Cardiac fibroblast (primary cell): ENCODE measurements at regions not wholly inside any gene's neighbourhood (a gene's known extent, or its start where the extent isn't known, plus 50 kb on each side); places are given as distances from the start of the nearest gene placed in this dataset.
"Not testable (repeated sequence)": the region's sequence is repeated elsewhere in the genome, so short reads cannot be mapped to it uniquely, and the experiment has no call there.

Experiments used
- DNase-seq, 2 donors: peaks; one replicate each; pipeline versions ENCODE4 v3.0.0 to v3.0.0-alpha.2; 2010; ENCODE audit warnings: low read depth in 2 of 2
- H3K4me3 ChIP-seq, 2 donors: replicated peaks in 1 of 2; 1 replicate in 1 of 2; 2 replicates in 1 of 2; pipeline ENCODE4 v1.5.1; 2011; ENCODE audit warnings: low read depth in 2 of 2, low read length in 2 of 2, mild to moderate bottlenecking in 2 of 2, moderate library complexity in 1 of 2
- TF ChIP-seq, protein P1 (sequence below): IDR thresholded peaks from one replicate; pipeline ENCODE4 v1.5.1; 2011; ENCODE audit warnings: low read depth, mild to moderate bottlenecking, low read length, inconsistent platforms

DNA sequence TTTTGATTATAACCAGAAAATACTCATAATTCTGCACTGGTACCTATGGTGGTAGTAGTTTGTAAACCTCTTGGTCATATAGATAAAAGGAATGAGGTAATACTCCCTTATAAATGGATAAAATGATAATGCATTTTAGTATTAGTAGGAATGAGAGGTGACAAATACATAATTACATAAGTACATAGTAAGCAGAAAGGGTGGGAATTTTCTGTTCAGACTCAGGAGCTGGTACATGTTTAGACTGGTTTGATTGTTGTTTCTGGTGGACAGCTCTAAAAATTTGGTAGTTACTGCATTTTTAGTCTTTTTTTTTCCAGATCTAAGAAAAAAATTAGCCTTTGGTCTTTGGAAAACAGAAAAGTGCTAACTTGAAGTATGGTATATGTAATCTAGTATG, 70.4 kb upstream of the AGA start:
- TF ChIP-seq, protein P1, sequence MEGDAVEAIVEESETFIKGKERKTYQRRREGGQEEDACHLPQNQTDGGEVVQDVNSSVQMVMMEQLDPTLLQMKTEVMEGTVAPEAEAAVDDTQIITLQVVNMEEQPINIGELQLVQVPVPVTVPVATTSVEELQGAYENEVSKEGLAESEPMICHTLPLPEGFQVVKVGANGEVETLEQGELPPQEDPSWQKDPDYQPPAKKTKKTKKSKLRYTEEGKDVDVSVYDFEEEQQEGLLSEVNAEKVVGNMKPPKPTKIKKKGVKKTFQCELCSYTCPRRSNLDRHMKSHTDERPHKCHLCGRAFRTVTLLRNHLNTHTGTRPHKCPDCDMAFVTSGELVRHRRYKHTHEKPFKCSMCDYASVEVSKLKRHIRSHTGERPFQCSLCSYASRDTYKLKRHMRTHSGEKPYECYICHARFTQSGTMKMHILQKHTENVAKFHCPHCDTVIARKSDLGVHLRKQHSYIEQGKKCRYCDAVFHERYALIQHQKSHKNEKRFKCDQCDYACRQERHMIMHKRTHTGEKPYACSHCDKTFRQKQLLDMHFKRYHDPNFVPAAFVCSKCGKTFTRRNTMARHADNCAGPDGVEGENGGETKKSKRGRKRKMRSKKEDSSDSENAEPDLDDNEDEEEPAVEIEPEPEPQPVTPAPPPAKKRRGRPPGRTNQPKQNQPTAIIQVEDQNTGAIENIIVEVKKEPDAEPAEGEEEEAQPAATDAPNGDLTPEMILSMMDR = no peak
- H3K4me3 ChIP-seq = no peak overlapping the region
- DNase-seq = no peak

DNA sequence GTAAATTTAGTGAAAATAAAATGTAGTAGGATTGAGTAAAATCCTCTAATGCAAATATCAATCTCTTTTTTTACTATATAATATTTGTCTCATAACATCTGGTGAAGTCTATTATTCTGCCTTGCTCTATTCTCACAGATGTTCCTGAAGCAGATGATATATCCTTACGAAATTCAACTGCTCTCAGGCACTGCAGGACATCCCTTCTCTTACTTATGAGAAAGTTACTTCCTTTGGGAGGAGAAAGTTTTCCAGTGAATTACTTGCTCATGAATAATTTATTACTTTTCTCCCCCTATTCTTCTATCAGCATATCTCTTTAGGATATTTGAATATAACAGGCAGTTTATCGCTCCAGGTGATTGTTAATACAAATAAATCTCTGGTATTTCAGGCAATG, 75.6 kb upstream of the AGA start:
- no peak overlapping the region for H3K4me3 ChIP-seq
- DNase-seq = no peak
- TF ChIP-seq, protein P1 = no peak

DNA sequence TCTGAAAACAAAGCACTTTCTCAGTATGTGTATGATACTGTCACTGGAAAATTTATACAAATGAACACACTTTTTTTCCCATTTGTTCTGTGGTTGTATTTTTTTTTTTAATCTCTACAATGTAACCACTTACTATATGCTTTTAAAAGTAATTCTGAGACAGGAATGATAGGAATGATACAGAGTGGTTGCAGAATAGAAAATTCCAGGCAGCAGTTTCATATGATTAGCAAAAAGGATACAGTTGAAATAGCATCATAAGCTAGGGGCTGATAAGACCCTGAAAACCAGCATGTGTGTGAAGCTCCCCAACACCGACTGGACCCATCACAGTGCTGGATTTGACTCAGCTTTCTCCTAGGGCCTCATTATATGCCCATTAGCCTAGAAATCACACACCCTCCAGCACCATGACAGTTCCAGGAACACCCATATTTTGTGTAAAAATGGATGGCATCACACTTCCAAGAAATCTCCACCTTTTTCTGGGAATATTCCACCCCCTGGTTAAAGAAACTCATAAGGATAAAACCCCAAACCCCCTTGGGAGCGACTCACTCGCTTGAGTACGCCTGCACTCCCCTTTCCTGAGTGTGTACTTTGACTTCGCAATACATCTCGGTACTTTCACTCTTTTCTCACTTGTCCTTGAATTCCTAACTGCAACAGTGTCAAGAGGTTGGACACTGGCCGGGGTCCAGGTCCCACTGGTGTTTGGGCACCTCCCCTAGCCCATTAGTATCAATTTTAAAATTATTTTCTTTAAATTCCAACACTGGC, 77.4 kb upstream of the AGA start:
- peak; percentile 6 to 40 for DNase-seq
- H3K4me3 ChIP-seq = no peak overlapping the region
- TF ChIP-seq, protein P1 = no peak

DNA sequence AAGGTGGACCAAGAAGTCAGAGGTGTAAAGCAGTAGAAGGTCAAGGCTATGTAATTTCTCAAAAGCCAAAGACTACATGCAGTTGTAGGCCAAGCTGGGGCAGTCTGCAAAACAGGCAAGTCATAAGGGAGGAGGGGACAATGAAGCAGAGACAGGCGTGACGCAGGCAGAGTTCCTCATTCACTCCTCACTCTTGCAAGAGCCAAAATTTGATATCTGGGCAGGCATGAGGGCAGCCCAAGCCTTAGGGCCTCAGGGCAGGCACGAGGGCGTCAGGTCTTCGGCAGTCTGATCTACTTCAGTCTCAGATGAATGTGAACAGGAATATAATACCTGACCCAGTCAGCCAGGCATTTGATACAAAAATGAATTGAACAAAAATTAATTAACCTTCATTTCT, 86.4 kb upstream of the AGA start:
- DNase-seq = no peak
- no peak overlapping the region for H3K4me3 ChIP-seq
- TF ChIP-seq, protein P1 = no peak

DNA sequence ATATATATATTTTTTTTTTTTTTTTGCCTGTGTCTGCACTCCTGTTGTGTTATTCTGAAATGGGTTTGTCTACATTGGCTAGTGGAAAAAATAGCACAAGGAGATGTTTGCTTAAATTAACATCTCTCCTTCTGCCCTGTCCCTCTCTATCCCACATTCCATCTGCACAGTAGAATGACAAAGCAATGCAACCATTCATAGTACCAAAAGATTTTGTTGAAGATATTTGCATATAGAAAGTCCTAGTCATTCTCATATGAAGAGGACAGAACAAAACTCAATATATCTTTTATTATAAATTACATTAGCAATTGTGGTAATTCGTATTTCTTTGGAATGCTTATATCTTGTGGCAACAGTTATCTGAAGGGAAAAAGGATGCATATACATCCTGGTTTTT, 88.3 kb upstream of the AGA start:
- TF ChIP-seq, protein P1 = no peak
- no peak for DNase-seq
- no peak overlapping the region for H3K4me3 ChIP-seq

DNA sequence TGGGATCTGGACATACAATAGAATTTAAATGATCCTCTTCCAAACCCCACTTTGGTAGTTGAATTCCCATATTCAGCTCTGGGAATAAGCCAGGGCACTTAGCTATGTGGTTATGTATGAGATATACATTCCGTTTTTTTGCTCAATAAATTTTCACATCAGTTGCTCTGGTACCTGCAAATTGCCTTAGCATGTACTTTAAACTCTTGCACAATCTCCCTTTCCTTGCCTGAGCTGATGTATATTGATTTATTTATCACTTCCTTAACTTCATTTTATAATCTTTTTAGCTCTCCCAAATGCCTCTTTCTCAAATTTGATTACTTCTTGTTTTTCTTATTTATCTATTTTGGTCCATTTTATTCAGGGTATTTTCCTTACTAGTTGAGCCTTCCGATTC, 90.1 kb upstream of the AGA start:
- H3K4me3 ChIP-seq = no peak overlapping the region
- no peak for DNase-seq
- TF ChIP-seq, protein P1 = no peak

DNA sequence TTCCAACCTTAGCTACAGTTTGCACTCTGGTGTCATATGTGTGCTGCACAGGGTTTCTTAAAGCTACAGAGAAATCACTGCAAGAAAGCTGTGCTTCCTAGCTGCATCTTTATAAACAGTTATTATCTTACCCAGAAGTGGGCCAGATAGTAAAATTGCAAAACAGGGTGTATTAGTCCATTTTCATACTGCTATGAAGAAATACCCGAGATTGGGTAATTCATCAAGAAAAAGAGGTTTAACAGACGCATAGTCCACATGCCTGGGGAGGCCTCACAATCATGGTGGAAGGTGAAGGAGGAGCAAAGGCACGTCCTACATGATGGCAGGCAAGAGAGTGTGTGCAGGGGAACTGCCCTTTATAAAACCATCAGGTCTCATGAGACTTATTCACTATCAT, 92.6 kb upstream of the AGA start:
- DNase-seq = peak; percentile 17 to 49
- H3K4me3 ChIP-seq = not testable (repeated sequence)
